ENCODE measurements at regions not wholly inside any gene's neighbourhood (a gene's known extent, or its start where the extent isn't known, plus 50 kb on each side); places are given as distances from the start of the nearest gene placed in this dataset.

DNA sequence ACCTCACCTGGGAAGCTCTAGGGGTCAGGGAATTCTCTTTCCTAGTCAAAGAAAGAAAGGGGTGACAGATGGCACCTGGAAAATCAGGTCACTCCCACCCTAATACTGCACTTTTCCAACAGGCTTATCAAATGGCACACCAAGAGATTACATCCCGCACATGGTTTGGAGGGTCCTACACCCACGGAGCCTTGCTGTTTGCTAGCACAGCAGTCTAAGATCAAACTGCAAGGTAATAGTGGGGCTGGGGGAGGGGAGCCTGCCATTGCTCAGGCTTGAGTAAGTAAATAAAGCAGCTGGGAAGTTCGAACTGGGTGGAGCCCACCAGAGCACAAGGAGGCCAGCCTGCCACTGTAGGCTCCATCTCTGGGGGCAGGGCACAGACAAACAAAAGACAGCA lies 2830.6 kb upstream of the OR11H1 start:
- Histone ChIP-seq H3K4me3 (ENCODE audit: low read length in 2 of 2) (no peak overlapping the region), H3K27ac (ENCODE audit: low read depth, low read length) (no peak overlapping the region), H3K27me3 (ENCODE audit: insufficient read depth, low read length) (no peaks in the 10 kb centered on the region), H3K36me3 (ENCODE audit: insufficient read depth, low read length) (no peaks in the 10 kb centered on the region), H3K9me3 (ENCODE audit: control insufficient read depth in 1 of 2, low read length in 2 of 2) (peaks cover 0 to 3% of the 10 kb centered on the region in 2 donors), H3K4me1 (ENCODE audit: insufficient read depth, low read length) (no peaks in the 10 kb centered on the region)
- Mint-ChIP-seq H3K9me3 (peaks cover 13 to 60% (median 42%) of the 10 kb centered on the region in 8 donors), H3K27me3 (no peaks in the 10 kb centered on the region), H3K4me3 (no peak overlapping the region), H3K36me3 (peaks cover 4 to 8% of the 10 kb centered on the region in 2 donors), H3K4me1 (no peaks in the 10 kb centered on the region), H3K27ac (no peak overlapping the region)
- intact Hi-C loops (cut with micrococcal nuclease), result no loop called here
- ChIA-PET CTCF (ENCODE audit: partially characterized antibody) (no interaction called here), POLR2A (ENCODE audit: partially characterized antibody) (no interaction called here)
- DNase-seq, result no peak
